Neural cell (in vitro differentiated cells): ENCODE measurements at regions not wholly inside any gene's neighbourhood (a gene's known extent, or its start where the extent isn't known, plus 50 kb on each side); places are given as distances from the start of the nearest gene placed in this dataset.

Experiments
- EP300 ChIP-seq: fragments of 450-650 bp; conservative IDR thresholded peaks from 2 replicates; pipeline ENCODE4 v1.6.1; 2014; ENCODE audit warnings: antibody characterized with exemption, mild to moderate bottlenecking, moderate library complexity; ENCODE audit not compliant: poor library complexity, severe bottlenecking
- EZH2 ChIP-seq: fragments of 200-600, 300-800 bp; shearing (Covaris generic), sonication (generic); IDR thresholded peaks from 2 replicates; pipeline ENCODE4 v1.6.1; 2014; ENCODE audit warnings: antibody characterized with exemption, low read length, borderline replicate concordance, mild to moderate bottlenecking; ENCODE audit not compliant: insufficient read depth, poor library complexity, severe bottlenecking
- MXI1 ChIP-seq: fragments of 450-650 bp; conservative IDR thresholded peaks from 2 replicates; pipeline ENCODE4 v1.6.1; 2014; ENCODE audit warnings: antibody characterized with exemption, mild to moderate bottlenecking; ENCODE audit not compliant: poor library complexity, severe bottlenecking
- POLR2AphosphoS5 ChIP-seq: IDR thresholded peaks from 2 replicates; pipeline ENCODE4 v1.6.1; 2012
- RAD21 ChIP-seq: fragments of 450-650 bp; conservative IDR thresholded peaks from 2 replicates; pipeline ENCODE4 v1.6.1; 2014; ENCODE audit warnings: antibody characterized with exemption, mild to moderate bottlenecking, moderate library complexity
- SMC3 ChIP-seq: fragments of 450-650 bp; conservative IDR thresholded peaks from 2 replicates; pipeline ENCODE4 v1.6.1; 2014; ENCODE audit warnings: antibody characterized with exemption, mild to moderate bottlenecking, moderate library complexity; ENCODE audit not compliant: poor library complexity
- TAF1 ChIP-seq: IDR thresholded peaks from 2 replicates; pipeline ENCODE4 v1.6.1; 2012; ENCODE audit warnings: low read depth
- TF ChIP-seq, protein P1 (sequence below): fragments of 450-650 bp; IDR thresholded peaks from 2 replicates; pipeline ENCODE4 v1.5.1; 2014; ENCODE audit warnings: antibody characterized with exemption, mild to moderate bottlenecking, moderate library complexity; ENCODE audit not compliant: poor library complexity, severe bottlenecking
- TF ChIP-seq, protein P2 (sequence below): IDR thresholded peaks from 2 replicates; pipeline ENCODE4 v1.6.1; 2012; ENCODE audit warnings: borderline replicate concordance

DNA sequence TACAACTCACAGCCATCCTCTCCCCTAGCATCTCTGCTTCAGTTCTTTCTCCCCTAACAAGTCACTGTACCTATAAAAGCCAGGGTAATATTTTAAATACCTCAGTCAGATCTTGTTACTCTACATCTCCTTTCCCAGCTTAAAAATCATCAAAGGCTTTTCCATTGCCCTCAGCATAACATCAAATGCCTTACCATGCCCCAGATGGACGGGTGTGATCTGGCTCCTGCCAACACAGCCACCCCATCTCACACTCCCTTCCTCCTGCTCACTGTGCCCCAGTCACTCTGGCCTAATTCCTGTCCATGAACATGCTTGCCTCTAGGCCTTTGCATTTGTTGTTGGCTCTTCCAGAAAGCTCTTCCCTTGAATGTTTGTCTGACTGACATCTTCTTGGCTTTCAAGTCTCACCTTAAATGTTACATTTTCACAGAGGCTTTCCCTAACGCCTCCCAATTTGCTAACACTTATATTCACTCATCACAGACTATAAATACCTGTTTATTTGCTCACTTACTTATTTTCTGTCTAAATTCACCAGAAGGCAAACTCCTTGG, 640.9 kb downstream of the NYAP2 start:
- TF ChIP-seq, protein P1, sequence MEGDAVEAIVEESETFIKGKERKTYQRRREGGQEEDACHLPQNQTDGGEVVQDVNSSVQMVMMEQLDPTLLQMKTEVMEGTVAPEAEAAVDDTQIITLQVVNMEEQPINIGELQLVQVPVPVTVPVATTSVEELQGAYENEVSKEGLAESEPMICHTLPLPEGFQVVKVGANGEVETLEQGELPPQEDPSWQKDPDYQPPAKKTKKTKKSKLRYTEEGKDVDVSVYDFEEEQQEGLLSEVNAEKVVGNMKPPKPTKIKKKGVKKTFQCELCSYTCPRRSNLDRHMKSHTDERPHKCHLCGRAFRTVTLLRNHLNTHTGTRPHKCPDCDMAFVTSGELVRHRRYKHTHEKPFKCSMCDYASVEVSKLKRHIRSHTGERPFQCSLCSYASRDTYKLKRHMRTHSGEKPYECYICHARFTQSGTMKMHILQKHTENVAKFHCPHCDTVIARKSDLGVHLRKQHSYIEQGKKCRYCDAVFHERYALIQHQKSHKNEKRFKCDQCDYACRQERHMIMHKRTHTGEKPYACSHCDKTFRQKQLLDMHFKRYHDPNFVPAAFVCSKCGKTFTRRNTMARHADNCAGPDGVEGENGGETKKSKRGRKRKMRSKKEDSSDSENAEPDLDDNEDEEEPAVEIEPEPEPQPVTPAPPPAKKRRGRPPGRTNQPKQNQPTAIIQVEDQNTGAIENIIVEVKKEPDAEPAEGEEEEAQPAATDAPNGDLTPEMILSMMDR = no peak
- TF ChIP-seq EP300 (no peak), POLR2AphosphoS5 (no peak), RAD21 (no peak), EZH2 (no peak), TAF1 (no peak), MXI1 (no peak), SMC3 (no peak)
- TF ChIP-seq, protein P2, sequence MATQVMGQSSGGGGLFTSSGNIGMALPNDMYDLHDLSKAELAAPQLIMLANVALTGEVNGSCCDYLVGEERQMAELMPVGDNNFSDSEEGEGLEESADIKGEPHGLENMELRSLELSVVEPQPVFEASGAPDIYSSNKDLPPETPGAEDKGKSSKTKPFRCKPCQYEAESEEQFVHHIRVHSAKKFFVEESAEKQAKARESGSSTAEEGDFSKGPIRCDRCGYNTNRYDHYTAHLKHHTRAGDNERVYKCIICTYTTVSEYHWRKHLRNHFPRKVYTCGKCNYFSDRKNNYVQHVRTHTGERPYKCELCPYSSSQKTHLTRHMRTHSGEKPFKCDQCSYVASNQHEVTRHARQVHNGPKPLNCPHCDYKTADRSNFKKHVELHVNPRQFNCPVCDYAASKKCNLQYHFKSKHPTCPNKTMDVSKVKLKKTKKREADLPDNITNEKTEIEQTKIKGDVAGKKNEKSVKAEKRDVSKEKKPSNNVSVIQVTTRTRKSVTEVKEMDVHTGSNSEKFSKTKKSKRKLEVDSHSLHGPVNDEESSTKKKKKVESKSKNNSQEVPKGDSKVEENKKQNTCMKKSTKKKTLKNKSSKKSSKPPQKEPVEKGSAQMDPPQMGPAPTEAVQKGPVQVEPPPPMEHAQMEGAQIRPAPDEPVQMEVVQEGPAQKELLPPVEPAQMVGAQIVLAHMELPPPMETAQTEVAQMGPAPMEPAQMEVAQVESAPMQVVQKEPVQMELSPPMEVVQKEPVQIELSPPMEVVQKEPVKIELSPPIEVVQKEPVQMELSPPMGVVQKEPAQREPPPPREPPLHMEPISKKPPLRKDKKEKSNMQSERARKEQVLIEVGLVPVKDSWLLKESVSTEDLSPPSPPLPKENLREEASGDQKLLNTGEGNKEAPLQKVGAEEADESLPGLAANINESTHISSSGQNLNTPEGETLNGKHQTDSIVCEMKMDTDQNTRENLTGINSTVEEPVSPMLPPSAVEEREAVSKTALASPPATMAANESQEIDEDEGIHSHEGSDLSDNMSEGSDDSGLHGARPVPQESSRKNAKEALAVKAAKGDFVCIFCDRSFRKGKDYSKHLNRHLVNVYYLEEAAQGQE = no peak
